Left lobe of liver (tissue), 2 donors: ENCODE measurements at regions not wholly inside any gene's neighbourhood (a gene's known extent, or its start where the extent isn't known, plus 50 kb on each side); places are given as distances from the start of the nearest gene placed in this dataset.

Experiments used
- ATAC-seq: fragments of 200-7000 bp; cut with Tn5 transposase; one replicate; pipeline ENCODE4 v1.9.1; 2020; ENCODE audit warnings: mild to moderate bottlenecking, moderate library complexity
- DNase-seq: peaks from one replicate; pipeline ENCODE4 v3.0.0-alpha.2; 2020; ENCODE audit warnings: low spot score
- donor health status: DM: no; HTN: no; CAD: no; lungs with moderate emphysema.
- donor health status: DM: no; HTN: yes; CAD: no.

DNA sequence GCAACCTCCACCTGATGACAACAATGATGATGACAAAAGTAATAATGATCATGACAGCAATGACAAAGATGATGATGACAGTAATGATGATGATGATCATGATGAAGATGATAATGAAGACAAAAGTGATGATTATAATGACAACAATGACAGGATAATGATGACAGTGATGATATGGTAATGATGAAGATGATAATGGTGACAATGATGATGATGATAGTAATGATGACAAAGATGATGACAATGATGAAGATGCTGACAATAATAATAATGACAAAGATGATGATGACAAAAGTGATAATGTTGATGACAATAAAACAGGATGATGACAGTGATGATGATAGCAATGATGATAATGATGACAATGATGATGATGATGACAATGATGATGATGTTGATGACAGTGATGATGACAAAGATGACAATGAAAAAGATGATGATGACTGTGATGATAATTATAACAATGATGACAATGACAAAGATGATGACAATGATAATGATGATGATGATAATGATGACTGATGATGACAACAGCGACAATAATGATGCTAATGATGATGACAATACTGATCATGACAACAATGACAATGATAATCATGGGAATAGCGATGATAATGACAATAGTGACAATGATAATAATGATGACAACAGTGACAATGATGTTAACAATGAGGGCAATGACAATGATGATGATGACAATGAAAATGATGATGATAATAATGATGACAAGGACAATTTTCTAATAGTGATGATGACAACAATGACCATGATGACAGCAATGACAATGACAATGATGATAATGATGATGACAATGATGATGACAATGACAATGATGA lies 1106.5 kb upstream of the AUTS2 start:
- DNase-seq (no peak), ATAC-seq (no peak)

DNA sequence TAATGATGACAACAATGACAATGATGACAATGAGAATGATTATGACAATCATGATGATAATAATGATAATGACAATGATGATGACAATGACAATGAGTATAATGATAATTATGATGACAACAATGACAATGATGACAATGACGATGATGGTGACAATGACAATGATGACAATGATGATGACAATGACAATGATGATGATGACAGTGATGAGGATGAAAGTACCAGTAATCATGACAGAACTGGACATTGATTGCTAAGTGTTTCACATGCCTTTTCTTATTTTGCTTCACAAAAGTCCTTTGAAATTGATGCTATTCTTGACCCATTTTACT lies 1106.0 kb upstream of the AUTS2 start:
- ATAC-seq, result no peak
- DNase-seq, result no peak

GRCh38 chr7:68503400-68503799 lies 1094.9 kb upstream of the AUTS2 start:
- DNase-seq, result no peak
- ATAC-seq, result no peak

DNA sequence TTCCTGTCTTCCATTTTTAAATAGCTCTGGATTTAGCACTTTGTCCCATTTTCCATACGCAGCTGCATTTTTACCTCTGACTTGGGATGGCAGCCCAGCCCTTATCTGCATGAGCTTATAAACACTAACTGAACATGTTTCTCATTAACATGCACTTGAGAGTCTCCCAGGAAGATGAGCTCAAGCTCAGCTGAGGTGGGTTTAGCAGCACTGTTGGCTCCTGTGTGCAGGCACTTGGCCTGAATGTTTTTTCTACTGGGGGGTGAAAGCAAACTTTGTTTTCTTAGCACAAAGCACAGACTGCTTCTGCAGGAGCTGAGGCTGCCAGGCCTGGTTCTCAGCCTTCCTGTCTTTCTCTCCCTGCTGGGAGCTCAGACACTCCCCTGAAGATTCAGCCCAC lies 1093.6 kb upstream of the AUTS2 start:
- no peak for DNase-seq
- no peak for ATAC-seq

- ATAC-seq, result no peak
Measured at GRCh38 chr7:68505721-68506120, 1092.6 kb upstream of the AUTS2 start.

GRCh38 chr7:68507668-68508067 lies 1090.6 kb upstream of the AUTS2 start:
- no peak for ATAC-seq
- DNase-seq, result no peak

More at GRCh38 chr7:68505721-68506120, 1092.6 kb upstream of the AUTS2 start:
- DNase-seq, result no peak

DNA sequence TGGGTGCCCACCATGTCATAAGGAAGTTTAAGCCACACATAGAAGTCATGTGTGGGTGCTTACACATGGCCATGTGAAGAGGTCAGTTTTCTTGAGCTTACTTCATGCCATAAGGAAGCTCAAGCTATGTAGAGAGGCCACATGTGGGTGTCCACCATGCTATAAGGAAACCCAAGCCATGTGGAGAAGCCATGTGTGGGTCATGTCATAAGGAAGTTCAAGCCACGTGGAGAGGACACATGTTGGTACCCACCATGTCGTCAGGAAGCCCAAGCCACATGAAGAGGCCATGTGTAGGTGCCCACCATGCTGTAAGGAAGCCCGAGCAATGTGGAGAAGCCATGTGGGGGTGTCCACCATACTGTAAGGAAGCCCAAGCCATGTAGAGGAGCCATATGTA lies 1089.2 kb upstream of the AUTS2 start:
- ATAC-seq, result no peak

GRCh38 chr7:68509603-68510002 lies 1088.7 kb upstream of the AUTS2 start:
- no peak for ATAC-seq
- DNase-seq, result no peak

More for the DNA sequence above, 1089.2 kb upstream of the AUTS2 start:
- no peak for DNase-seq

DNA sequence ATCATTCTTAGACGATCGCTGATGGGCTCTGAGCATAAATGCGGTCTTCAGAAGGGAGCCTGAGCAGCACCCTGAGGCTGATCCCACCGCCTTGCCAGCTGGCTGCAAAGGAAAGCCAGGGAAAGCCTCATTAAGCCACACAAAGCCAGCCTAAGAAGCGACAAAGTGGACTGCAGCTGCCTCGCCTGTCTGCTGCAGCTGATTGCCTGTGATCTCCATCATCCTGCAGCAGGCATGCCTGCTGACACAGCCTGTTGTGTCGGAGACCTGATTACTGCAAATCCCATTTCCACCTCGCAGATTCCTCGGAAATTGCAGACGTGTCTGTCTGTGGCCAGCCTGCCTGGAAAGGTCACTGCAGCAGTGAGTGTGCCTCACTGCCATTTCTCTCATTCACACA lies 1087.0 kb upstream of the AUTS2 start:
- no peak for ATAC-seq
- no peak for DNase-seq

GRCh38 chr7:68512466-68512865 lies 1085.8 kb upstream of the AUTS2 start:
- DNase-seq (no peak), ATAC-seq (no peak)

GRCh38 chr7:68518060-68518459 lies 1080.2 kb upstream of the AUTS2 start:
- ATAC-seq (no peak), DNase-seq (no peak)

DNA sequence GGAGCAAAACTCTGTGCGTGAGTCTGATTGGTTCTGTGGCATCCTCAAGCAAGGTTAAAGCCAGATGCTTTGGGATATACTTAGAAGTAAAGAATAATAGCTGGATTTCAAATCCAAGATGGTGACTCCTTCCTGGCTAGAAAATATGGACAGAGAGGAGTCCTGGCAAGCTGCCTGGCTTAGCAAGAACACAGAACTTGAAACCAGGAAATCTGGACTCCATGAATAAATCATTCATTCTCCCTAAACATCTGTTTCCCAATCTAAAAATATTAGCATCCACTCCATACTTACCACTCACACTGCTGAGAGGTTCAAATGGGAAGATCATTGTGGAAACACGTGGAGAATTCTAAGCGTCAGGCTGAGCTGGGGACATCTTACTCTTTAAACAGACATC lies 1074.1 kb upstream of the AUTS2 start:
- ATAC-seq (no peak), DNase-seq (no peak)

- ATAC-seq (no peak), DNase-seq (no peak)
Measured at GRCh38 chr7:68529221-68529620, 1069.1 kb upstream of the AUTS2 start.

GRCh38 chr7:68535266-68535665 lies 1063.0 kb upstream of the AUTS2 start:
- DNase-seq, result no peak
- ATAC-seq, result no peak

- ATAC-seq (no peak), DNase-seq (no peak)
Measured at GRCh38 chr7:68537051-68537773, 1061.1 kb upstream of the AUTS2 start.

DNA sequence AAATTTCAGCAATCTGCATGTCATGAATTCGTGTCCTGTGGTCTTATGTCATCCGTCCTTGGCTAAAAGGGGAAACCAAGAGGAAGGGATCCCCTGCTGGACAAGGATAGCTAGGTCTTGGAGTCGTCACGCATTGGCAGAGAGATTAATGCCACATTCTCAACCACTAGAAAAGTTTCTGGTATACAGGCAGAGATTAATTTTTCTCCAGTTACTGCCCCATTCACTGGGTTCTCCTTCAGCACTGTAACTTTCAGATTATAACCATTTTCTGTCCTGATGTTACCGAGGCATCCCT lies 1060.6 kb upstream of the AUTS2 start:
- DNase-seq (no peak), ATAC-seq (no peak)

GRCh38 chr7:68542831-68543230 lies 1055.4 kb upstream of the AUTS2 start:
- ATAC-seq (no peak), DNase-seq (no peak)

- DNase-seq (no peak), ATAC-seq (no peak)
Measured at GRCh38 chr7:68544851-68545250, 1053.4 kb upstream of the AUTS2 start.

DNA sequence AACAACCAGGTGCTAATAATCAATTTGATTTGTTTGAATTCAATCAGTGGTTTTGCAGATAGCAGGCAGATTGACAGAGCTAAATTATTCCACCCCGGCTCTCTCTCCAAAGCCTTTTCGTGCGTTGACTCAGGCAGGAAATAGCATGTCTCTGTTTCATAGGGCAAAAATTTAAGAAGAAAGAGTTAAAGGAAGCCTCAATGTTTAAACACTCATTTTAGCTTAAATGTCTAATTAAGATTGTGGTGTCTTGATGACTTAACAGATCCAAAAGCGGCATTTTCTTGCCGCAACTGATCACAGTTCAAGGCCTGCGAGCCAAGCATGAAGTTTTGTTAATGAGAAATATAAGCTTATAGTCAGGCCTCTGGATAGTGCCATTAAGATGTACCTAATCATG lies 1051.1 kb upstream of the AUTS2 start:
- DNase-seq (no peak), ATAC-seq (no peak)

DNA sequence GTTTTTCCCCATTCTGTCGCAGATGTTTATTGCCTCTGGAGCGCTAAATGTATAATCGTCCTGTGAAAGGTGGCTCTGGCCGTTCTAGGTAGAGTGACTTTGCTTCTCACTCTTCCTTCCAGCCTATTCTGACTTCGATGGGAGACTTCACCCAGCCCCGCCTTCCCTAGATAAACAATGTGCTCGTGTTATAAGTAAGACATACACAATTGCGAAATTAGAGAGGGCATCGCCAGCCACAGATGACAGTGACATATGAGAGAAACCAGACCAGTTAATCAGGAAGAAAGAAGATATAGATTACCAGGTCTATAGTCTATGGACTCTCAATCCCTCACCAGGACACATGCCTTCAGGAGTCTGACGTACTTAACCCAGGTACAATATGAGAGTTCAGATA lies 1050.5 kb upstream of the AUTS2 start:
- DNase-seq, result no peak
- ATAC-seq, result no peak

- DNase-seq (no peak), ATAC-seq (no peak)
Measured at GRCh38 chr7:68550027-68550426, 1048.2 kb upstream of the AUTS2 start.

- ATAC-seq, result no peak
Measured at GRCh38 chr7:68550635-68551034, 1047.6 kb upstream of the AUTS2 start.

DNA sequence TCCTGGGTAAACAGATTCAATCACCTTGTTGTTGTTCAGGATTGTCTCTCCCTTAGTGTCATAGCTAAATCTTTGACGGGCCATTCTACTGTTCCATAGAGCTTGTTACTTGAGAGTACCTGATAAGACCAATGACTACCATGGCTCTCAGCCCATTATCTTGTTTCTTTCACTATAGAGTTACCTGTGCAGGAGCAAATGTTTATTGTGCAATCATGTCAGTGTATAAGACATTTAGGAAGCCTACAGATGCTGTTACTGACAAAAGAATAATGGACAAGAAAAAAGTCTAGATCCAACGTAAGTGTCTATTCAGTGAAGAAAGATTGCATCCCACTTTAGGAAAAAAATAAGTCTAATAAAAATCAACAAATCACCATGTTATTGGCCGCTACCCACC lies 1041.7 kb upstream of the AUTS2 start:
- DNase-seq, result no peak
- no peak for ATAC-seq

More at GRCh38 chr7:68550635-68551034, 1047.6 kb upstream of the AUTS2 start:
- DNase-seq, result no peak
